GM12875 (cell line): ENCODE measurements at regions not wholly inside any gene's neighbourhood (a gene's known extent, or its start where the extent isn't known, plus 50 kb on each side); places are given as distances from the start of the nearest gene placed in this dataset.

Source experiments
- H3K4me3 ChIP-seq: one replicate; pipeline ENCODE4 v1.5.1; 2011; ENCODE audit warnings: low read depth, low read length, control low read depth
- CTCF ChIP-seq: IDR thresholded peaks from 2 replicates; pipeline ENCODE4 v1.5.1; 2011; ENCODE audit warnings: low read depth, mild to moderate bottlenecking, control low read depth, inconsistent platforms, low read length, moderate library complexity, borderline replicate concordance; ENCODE audit not compliant: insufficient read depth

DNA sequence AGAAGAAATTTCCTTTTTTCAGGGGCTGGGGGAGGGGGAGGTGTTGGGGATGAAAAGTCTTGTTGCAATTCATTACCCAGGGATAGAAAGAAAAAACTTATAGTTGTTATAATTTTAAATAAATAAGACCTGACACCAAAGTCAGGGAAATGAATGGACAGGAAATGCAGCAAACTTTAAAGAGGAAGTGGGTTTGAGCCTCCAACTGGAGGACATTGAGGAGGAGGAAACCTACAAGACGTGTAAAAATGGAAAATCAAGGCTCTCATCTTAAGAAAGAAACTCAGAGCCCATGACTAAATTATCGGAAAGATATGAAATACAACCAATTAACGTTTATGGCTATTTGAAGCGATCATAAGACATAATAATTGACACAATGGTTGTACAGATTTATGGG lies 54.4 kb downstream of the NIBAN1 start:
- no peak for TF ChIP-seq CTCF
- H3K4me3 ChIP-seq: no peak overlapping the region

GRCh38 chr1:184915463-184916090 lies 58.7 kb downstream of the NIBAN1 start:
- no peak overlapping the region for H3K4me3 ChIP-seq
- no peak for TF ChIP-seq CTCF

GRCh38 chr1:184914149-184914548 lies 60.2 kb downstream of the NIBAN1 start:
- no peak for TF ChIP-seq CTCF
- no peak overlapping the region for H3K4me3 ChIP-seq

DNA sequence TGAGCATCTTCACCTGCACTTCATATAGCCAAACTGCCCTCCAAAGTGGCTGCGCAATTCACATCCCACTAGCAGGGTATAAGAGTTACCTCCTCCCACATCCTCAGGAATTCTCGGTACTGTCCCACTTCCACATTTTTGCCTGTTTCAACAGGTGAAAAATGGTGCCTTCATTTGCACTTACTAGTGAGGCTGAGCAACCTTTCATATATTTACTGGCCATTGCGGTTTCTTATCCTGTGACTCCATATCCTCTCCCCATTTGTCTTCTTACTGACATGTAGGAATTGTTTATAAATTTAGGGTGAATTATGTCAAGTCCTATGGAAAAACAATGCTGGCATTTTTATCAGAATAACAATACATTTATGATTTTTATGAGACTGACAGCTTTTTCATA lies 61.9 kb downstream of the NIBAN1 start:
- TF ChIP-seq CTCF: no peak
- H3K4me3 ChIP-seq: no peak overlapping the region

DNA sequence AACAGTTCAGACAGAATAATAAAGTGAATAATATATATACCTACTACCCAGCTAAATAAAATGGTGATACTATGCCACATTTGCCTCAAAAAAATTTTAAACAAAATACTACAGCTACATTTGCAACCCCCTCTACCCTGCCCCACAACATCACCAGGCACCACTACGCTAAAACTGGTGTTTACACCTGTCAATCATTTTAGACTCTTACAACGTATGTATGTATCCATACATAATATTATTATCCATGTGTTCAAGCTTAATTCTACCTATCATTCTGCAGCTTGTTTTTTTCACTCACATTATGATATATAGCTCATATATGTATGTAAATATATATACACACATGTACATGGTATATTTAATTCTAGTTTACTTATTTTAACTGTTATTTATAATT lies 62.5 kb downstream of the NIBAN1 start:
- TF ChIP-seq CTCF: no peak

DNA sequence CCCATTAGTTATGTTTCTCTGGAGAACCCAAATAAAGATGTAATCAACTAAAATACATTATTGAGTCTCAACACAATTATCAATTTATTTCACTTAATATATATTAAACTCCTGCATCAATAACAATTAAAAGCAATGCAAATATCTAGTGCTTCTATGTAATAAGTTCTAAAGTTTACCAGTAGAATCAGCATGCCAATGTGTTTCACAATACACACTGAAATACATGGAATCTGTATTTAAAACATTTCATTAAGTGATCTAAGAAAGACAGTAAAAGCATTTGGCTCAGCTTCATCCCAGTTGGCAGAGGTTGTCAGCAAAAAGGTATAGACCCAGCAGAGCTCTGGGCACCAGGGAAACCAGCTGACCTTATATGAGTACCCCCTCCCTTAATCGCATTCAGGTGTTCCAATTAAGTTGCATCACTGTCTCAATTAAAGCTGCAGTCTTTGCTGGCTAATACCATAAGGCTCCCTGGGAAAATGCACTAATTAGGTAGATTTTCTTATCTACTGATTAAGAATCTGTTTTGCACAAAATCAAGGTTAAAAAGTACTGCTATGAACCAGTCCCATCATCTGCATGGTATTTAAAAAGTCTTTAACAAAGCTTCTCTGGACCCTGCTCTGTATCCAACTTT lies 63.1 kb downstream of the NIBAN1 start:
- TF ChIP-seq CTCF: no peak
- H3K4me3 ChIP-seq: no peak overlapping the region

More for the DNA sequence above, 62.5 kb downstream of the NIBAN1 start:
- H3K4me3 ChIP-seq: no peak overlapping the region

- no peak overlapping the region for H3K4me3 ChIP-seq
- TF ChIP-seq CTCF: no peak
These were observed 63.6 kb downstream of the NIBAN1 start for GRCh38 chr1:184910691-184911091.
